ENCODE measurements at regions not wholly inside any gene's neighbourhood (a gene's known extent, or its start where the extent isn't known, plus 50 kb on each side); places are given as distances from the start of the nearest gene placed in this dataset.
"Not testable (repeated sequence)": the region's sequence is repeated elsewhere in the genome, so short reads cannot be mapped to it uniquely, and the experiment has no call there.

DNA sequence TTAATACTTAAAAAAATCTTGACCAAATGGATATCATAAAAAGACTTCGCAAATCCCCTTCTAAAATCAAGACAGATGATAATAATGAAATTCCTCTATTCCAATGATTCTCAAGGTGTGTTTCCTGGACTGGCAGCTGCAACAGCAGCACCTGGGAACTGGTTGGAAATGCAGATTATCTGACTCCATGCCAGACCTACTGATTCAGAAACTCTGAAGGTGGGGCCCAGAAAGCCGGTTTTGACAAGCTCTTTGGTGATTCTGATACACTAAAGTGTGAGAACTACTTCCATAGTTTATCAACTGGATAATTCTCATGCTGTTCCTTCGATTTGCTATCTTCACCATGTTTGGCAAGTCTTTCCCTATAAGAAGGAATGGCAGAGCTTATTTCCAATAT is 252.1 kb downstream of the COL12A1 start:
- no peak for DNase-seq (ENCODE audit: low spot score)

DNA sequence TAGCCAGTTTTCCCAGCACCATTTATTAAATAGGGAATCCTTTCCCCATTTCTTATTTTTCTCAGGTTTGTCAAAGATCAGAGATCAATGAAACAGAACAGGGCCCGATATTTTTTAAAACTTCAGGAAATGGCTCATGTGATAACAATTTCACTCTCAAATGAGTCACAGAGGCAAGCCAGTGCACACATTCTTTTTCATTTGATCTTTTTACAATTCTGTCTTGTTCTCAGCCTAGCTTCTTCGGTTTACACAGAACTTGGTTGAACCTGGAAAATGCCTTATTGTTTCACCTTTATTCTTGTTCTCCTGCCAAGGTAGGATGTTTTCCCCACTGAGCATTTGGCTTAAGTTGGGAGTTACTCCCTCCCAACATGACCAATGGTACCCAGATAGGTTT is 258.9 kb downstream of the COL12A1 start:
- no peak for DNase-seq (ENCODE audit: low spot score)

DNA sequence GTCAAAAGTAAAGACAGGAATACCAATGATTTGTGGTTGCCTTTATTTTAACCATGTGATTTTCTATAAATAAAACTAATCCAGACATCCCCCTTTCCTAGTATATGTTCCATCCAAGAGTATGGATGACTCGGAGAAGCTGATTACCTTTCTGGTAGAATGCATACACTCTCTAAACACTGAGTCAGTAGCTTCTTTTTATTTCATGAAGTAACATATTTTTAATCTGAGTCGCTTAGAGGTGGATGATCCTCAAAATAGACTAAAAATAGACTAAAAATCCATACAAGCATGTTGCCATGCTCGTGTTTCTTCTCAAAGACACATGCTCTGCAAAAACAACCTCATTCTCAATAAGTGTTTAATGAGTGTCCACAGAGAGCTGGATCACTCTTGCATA is 263.7 kb downstream of the COL12A1 start:
- no peak for DNase-seq (ENCODE audit: low spot score)

- no peak for DNase-seq (ENCODE audit: low spot score)
Measured at GRCh38 chr6:74941424-74941823, 264.4 kb downstream of the COL12A1 start.

- DNase-seq (ENCODE audit: low spot score): no peak
Measured at GRCh38 chr6:74939721-74940620, 265.9 kb downstream of the COL12A1 start.

DNA sequence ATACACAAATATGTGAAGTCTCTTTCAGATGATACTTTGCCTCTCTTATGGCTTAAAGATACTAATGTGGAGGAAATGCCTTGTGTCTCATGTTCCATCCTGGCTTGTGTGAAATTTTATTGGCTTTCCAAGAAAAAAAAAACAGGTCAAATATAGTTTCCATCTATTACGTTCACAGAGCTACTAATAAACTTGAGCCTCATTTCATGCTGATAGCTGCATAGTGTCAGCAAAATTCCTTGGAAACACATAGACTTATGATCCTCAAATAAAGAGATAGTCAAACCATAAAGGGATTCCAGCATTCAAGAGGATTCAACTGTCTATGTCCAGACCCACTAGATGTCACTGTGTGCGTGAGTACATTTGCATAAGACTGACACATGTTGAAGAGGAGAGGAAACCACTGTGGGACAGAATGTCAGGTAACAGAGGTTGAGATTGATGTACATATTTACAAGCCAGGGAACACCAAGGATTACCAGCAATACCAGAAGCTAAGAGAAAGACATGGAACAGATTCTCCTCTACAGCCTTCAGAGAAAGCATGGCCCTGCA is 266.6 kb downstream of the COL12A1 start:
- peak; percentile 5 for DNase-seq (ENCODE audit: low spot score)

GRCh38 chr6:74937936-74938335 is 267.9 kb downstream of the COL12A1 start:
- DNase-seq (ENCODE audit: low spot score): no peak

- no peak for DNase-seq (ENCODE audit: low spot score)
Measured at GRCh38 chr6:74936886-74937285, 269.0 kb downstream of the COL12A1 start.

DNA sequence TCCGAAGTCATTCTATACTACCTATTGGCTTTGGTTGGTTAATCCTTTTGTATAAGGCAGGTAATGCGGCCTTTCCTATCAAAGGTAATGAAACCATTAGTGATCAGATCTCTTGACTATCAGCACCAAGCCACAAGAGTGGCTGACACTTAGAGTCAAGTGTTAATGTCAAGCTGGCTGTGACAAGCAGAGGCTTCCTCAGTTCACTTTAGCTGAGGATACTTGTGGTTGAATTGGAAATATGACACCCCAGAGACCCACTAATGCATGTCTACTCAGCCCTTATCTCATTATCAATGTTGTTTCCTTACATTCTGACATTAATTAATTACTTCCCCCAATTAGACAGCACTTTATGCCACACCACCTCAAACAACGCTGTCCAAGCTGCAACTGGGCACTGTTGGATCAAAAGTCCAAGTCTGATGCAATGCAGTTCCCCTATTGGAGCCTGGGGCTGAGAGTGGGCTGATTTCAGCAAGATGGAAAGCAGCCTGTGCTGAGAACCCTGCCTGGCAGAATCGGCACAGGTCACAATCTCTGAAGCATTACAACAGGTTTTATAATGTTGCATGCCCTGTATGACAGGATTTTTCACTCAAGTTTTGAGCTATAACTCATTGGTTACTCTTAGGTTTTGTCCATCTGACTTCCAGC is 273.5 kb downstream of the COL12A1 start:
- DNase-seq (ENCODE audit: low spot score): no peak

DNA sequence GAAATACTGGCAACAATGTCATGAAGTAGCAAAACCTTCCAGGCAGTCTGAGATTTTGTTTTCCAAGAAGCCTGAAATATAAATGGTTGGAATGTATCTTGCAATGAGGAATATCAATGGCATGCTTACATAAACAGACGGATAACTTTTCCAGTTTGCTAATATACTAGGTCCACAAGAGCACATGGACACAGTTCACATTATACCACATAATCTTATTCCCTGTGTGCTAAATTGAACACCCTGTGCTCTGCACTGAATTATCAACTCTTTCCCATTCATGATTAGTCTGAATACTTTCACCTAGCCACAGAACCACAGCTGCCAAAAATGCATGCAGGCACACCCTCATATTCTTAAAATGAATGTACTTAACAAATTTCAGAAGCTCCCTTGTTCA is 274.3 kb downstream of the COL12A1 start:
- no peak for DNase-seq (ENCODE audit: low spot score)

DNA sequence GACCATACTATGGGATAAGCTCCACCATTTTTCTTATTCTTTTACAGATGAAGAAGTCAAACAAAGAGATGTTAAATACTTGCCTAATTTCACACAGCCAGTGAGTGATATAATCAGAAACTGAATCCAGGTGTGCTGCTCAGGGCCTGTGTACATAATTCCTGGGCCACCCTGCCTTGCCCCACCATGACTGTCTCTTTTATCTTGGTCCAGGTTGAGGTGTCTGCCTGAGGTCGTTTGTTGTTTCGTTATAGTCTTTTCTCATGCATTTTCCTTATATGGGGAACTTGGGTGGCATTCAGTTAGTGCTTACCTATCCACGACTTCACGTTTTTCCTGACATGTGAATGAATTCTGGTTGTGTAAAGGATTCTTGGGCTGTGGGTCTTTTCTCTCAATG is 277.6 kb downstream of the COL12A1 start:
- DNase-seq (ENCODE audit: low spot score): no peak

- no peak for DNase-seq (ENCODE audit: low spot score)
Measured at GRCh38 chr6:74927299-74927698, 278.6 kb downstream of the COL12A1 start.

DNA sequence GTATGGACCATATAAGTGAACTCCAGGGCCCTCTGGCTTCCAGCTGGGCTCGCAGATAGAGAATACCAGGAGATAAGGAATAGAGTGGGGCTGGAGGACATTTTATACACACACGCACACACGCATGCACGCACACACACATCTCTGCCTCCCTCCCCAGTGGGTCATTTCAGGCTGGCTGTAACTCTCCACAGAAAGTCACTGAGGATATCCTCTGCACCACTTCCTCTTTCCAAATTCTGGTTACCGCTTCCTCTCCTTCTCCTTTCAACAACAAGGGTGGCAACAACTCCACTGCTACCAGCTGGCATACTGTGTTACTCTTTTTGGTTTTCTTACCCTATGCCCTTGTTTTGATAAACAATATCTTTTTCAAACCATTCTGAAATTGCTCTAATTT is 280.2 kb downstream of the COL12A1 start:
- DNase-seq (ENCODE audit: low spot score): no peak

- peak; percentile 5 for DNase-seq (ENCODE audit: low spot score)
Measured at GRCh38 chr6:74914888-74915287, 291.0 kb downstream of the COL12A1 start.

DNA sequence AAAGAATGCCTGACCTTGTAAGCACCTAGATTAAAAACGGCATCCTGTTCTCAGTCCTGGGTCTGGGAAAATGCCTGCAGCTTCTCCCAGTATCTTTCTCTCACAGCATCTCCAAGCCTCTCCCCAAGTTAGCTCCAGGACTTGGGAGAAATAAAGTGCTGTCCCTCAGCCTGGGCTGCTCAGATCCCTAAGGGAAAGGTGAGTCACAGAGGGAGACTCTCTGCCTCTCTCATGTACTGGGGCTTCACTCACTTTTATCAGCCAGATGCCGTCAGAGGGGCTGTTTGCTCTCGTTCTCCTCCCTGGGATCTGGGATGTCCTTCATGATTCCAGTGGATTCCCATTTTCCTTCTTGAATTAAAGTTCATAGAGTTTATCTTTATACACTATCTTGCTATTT is 293.6 kb downstream of the COL12A1 start:
- DNase-seq (ENCODE audit: low spot score): no peak

DNA sequence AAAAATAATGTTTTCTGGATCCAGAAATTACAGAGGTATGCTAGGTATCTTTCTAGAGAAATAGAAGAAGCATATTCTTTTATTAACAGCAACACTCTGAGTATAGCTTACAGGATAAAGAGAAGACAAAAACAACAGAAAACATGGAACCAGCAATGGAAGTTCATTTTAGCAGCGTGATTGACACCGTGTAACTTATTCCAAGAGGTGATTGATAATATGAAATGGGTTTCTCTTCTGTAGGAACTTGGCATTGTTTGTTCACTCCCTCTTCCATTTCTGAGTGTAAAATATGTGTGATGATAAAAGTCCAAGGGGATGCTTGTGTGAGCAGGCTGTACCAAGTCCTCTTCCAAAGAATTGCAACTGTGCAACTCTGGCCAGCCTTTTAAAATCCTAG is 303.0 kb downstream of the COL12A1 start:
- no peak for DNase-seq (ENCODE audit: low spot score)

DNA sequence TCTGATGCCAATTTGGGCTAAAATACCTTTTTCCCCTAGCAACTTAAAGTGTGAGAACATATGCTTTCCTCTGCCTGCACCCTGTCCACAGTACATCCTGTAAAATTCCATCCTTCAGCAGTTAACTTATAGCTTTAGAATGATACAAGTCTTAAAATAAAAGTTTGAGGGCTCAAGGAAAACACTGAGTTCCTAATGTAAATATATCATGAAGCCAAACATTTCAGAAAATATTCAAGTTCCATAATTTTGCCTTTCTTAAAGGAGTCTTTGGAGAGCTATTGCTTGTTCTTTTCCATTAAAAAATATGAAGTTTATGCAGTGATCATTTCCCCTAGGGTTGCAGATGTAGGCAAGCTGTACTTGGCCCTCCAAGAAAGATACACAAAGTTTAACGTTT is 303.8 kb downstream of the COL12A1 start:
- DNase-seq (ENCODE audit: low spot score): no peak

DNA sequence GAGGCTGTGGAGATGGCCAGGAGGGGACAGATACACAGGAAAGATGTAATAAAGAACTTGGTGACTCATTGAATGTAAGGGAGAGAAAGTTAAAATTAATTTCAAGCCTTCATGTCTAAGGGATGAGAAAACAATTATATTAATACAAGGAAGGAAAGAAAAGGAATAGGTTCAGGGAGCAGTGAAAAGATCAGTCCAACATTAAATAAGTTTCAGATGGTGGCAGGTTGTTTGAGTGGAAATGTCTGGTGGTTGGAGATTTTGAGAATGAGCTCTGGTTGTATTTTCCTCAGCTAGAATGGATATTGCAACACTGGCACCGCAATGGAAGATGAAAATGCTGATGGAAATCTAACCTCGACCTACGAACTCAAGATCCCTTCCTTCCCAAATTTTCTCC is 304.3 kb downstream of the COL12A1 start:
- DNase-seq (ENCODE audit: low spot score): no peak

GRCh38 chr6:74899416-74899815 is 306.4 kb downstream of the COL12A1 start:
- DNase-seq (ENCODE audit: low spot score): no peak

GRCh38 chr6:74892091-74892490 is 313.8 kb downstream of the COL12A1 start:
- no peak for DNase-seq (ENCODE audit: low spot score)

- DNase-seq (ENCODE audit: low spot score): no peak
Measured at GRCh38 chr6:74891349-74891831, 314.5 kb downstream of the COL12A1 start.

DNA sequence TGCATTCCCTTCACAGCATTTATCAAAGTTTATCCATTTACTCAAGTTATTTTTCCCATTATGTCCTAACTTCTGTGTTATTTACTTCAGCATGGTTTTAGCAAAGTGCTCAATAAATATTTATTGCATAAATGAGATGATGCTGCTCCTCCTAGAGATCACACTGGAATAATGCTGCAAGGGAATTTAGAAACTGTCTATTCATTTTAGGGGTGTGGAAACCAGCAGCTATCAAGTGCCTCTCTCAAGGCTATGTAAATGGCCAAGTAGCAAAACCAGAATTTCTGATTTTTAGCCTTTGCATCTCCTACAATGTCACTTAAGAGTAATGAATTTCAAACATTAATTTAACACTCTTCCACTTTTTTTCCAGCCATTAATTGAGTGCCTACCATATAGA is 316.2 kb downstream of the COL12A1 start:
- DNase-seq (ENCODE audit: low spot score): no peak

DNA sequence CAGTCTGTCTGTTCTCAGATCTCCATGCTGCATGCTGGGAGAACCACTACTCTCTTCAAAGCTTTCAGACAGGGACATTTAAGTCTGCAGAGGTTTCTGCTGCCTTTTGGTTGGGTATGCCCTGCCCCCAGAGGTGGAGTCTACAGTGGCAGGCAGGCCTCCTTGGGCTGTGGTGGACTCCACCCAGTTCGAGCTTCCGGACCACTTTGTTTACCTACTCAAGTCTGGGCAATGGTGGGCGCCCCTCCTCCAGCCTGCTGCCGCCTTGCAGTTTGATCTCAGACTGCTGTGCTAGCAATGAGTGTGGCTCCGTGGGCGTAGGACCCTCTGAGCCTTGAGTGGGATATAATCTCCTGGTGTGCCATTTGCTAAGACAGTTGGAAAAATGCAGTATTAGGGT is 317.1 kb downstream of the COL12A1 start:
- DNase-seq (ENCODE audit: low spot score): not testable (repeated sequence)

All from Ammon's horn (tissue), 1 donor.